Skeletal muscle cell (primary cell): ENCODE measurements at regions not wholly inside any gene's neighbourhood (a gene's known extent, or its start where the extent isn't known, plus 50 kb on each side); places are given as distances from the start of the nearest gene placed in this dataset.
A peak's percentile ranks its signal among the peaks of the same experiment; 100 is the strongest.

Source experiments
- DNase-seq: peaks from one replicate; pipeline ENCODE4 v3.0.0-alpha.2; 2010; ENCODE audit warnings: low read depth
- H3K4me3 ChIP-seq: 2 replicates; pipeline ENCODE4 v1.5.1; 2011; ENCODE audit warnings: low read depth, mild to moderate bottlenecking, control low read depth, low read length, moderate library complexity

DNA sequence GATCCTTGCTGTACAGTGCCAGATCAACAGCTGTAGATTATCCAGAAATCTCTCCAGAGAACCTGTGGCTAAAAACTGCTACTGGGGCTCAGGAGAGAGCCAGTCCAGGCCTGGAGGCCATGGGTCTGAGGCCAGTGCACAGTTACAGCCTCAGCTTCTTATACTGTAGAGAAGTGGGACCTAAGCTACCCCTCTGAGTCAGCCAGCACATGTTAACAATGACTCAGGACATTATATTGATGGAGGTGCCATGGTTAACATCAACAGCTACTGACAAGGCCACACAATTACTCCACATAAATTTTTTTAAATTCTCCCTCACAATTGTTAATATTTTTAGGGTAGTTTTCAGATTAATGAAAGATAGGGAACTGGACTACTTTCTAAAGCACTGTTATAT is 138.5 kb downstream of the RBM26 start:
- no peak for DNase-seq
- no peak overlapping the region for H3K4me3 ChIP-seq

DNA sequence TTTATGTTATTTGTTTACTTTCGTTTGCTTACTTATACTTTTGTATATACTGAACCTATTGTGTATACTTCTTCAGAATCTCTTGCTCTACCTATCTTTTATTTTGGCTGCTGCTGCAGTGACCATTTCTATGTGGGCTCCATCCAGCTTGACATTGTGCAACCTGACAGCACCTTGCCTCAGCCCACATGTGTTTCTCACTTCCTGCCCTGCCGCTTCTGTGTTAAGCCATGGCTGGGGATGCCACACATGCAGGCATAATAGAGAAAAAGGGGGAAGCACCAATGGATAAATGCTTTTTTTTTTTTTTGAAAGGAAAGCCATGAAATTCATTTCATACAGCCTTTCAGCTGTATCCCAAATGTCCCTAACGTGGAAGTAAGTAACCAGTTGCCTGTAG is 147.6 kb downstream of the RBM26 start:
- no peak overlapping the region for H3K4me3 ChIP-seq
- DNase-seq, result no peak

DNA sequence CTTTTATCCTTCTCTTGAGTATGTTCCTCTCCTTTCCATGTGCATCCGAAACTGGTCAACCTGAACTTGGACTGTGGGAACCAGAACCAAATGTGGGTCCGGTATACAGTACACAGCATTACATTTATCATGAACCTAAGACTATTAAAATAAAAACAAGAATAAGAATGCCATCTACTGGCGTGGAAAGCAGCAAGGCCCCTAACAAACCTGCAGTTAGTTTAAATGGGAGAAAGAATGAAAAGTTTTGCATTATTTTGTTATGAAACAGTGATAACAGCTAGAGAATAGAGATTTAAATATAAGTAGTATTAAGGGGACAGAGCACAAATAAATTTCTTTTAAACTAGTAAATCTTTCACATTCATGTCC is 159.5 kb downstream of the RBM26 start:
- no peak overlapping the region for H3K4me3 ChIP-seq
- DNase-seq, result no peak

DNA sequence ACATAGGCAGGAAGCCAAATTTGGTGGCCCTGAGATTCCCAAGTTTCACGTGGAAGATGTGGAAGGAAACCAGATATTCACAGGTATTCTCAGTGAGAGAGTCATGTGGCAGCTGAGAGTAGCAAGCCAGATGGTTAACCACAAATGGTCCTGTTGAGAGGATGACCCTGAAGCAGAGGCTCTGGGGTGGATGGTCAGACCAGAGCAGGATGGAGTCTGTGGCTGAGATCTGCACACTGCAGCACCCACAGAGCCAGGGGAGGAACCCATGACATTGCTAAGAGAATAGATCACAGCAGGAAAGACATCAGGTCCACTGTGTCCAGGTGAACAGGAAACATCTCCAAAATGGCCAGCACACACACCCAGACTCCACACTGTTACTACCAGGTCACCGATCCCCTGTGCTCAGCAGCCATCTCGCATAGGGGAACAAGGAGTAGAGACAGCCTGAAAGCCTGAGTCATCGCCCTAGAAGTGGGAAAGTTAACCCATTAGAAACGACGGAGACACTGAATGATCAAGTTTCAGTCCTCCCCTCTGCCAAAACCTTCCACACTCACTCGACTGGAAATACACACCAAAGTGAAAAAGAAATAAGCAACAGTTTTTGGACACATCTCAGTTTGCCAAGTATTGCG is 160.0 kb downstream of the RBM26 start:
- no peak overlapping the region for H3K4me3 ChIP-seq
- no peak for DNase-seq

DNA sequence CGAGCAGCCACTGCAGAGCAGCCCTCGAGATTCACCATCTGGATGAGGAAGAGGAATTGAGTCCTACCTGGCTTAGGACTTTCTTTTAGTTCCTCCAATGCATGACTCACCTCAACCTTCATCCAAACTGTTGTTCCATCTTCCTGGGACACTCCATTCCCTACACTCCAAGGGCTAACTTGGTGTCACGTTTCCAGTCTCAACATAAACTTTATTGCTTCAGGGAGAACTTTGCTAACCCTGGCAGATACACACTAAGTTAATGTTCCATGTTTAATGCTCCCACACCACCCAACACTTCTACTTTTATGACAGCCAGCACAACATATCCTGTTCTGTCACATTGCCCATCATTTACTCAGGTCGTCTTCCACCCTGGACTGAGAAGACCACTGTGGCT is 164.4 kb downstream of the RBM26 start:
- DNase-seq, result no peak
- H3K4me3 ChIP-seq, result no peak overlapping the region

DNA sequence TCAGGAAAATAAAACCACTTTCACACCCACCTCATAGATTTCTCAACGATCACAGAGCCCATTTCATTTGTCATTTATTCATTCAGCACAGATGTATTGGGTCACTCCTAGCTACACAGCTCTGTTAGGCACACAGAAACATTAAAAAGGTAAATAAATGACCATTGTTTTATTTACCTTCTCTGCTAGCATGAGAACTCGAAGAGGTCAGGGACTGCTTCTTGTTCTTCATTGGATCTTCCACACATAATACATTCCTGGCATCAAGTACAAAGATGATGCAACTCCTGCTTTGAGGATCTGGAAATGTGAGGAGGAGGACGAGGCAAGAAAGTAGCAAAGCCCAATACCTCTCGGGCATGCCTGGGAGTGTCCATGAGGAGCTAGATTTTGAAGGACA is 168.1 kb downstream of the RBM26 start:
- H3K4me3 ChIP-seq, result no peak overlapping the region
- DNase-seq, result peak; percentile 3

DNA sequence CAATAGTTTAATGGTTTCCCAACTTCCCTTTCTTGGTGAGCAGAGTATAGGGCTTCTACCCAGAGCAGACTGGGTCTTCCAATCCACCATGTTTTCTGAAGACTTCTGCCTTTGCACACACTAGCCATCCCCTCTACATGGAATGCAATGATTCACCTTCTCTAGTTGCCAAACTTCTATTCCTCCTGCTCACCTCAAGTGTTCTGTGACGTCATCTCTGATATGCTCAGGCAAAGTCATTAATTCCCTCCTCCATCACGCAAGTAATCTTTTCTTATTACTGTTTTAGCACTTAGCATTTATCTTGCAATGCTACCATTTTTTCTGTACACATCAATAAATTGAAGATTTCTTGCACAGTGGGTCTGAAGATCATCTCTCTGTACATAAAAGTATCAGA is 174.2 kb downstream of the RBM26 start:
- DNase-seq, result no peak
- no peak overlapping the region for H3K4me3 ChIP-seq

DNA sequence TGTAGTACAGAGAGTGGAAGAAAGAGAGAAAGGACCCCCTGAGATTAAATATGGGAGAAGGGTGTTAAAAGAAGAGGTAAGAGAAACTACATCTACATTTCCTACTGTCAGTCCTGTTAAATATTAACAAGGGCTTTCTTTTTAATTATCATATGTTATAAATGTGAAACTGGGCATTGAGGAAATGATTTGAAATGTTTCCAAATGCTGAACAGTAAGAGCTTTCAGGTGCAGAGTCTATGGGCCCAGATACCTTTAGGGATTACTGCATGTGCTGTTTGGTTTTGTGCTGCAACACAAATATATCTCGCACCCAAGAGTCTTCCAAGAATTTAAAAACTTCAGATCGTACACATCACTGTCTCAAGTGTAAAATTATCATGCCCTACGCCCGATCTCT is 176.3 kb downstream of the RBM26 start:
- no peak overlapping the region for H3K4me3 ChIP-seq

DNA sequence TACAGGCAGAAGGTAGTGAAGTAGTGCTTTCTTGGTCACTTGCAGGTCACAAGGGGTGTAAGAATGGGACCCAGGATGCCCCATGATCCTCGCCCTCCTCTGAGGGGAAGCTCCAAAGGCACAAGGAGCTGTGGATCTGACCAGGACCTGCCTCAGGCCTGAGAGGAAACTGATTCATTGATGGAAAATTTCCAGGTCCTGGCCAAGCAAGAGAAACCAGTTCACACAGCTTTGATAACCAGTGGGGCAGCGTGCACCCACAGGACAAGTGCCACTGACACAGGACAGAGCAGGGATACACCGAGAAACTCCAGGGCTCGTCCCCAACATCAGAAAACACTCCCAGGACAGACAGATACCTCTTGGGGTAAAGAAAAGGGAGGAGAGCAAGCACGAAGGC is 177.1 kb downstream of the RBM26 start:
- DNase-seq, result no peak
- no peak overlapping the region for H3K4me3 ChIP-seq

More for the DNA sequence above, 176.3 kb downstream of the RBM26 start:
- DNase-seq, result no peak

DNA sequence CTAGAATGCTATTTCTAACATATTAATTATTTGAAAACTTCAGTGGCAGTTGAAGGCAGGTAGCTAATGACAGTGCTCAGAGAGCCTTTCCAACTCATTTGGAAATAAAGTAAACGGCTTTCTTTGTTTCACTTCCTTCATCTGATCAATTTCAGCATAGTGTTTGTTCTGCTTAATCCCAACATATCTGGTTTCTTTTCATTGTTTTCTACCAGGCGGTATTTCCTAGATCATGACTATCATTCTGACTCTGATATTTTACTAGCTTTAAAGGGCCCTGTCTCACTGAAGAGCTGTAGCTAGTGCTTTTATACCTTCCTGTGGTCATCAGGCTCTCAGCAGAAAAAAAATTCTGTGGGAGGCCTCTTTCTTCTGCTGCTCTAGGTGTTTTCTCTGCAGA is 178.6 kb downstream of the RBM26 start:
- DNase-seq, result no peak
- no peak overlapping the region for H3K4me3 ChIP-seq

DNA sequence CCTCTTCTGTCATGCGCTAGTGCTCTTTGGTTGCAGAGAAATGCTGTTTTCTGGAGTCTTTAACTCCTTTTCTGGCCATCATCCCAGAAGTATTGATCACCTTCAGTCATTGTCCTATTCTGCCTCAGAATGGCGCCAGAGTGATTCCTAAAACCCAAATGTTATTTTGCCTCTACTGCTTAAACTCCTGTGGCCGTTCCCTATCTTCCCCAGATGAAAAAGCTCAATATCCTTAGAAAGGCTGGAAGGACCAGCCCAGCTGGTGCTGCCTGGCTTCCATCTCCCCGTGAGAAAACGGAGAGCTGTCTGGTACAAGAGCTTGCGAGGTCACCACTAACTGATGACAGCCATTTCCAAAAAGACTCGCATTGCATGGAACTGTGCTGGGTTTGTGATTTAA is 179.1 kb downstream of the RBM26 start:
- DNase-seq, result no peak
- no peak overlapping the region for H3K4me3 ChIP-seq

DNA sequence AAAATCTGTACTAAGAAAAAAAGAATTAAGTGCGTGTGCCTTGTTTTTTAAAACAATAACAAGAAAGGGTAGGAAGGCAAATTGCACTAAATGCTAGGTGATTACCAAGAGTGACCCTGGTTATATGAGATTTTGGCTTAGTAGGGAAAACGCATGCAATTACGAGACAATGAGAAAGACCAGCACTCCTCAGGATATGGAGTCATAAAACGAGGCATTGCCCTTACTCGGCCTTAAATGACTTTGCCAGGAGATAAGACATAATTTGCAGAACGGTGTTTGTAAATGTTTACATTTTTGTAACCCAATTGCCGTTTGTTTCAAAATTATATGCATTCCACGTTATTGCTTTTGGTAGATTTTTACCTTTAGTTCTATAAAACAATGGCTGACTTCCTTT is 179.8 kb downstream of the RBM26 start:
- no peak for DNase-seq
- no peak overlapping the region for H3K4me3 ChIP-seq

DNA sequence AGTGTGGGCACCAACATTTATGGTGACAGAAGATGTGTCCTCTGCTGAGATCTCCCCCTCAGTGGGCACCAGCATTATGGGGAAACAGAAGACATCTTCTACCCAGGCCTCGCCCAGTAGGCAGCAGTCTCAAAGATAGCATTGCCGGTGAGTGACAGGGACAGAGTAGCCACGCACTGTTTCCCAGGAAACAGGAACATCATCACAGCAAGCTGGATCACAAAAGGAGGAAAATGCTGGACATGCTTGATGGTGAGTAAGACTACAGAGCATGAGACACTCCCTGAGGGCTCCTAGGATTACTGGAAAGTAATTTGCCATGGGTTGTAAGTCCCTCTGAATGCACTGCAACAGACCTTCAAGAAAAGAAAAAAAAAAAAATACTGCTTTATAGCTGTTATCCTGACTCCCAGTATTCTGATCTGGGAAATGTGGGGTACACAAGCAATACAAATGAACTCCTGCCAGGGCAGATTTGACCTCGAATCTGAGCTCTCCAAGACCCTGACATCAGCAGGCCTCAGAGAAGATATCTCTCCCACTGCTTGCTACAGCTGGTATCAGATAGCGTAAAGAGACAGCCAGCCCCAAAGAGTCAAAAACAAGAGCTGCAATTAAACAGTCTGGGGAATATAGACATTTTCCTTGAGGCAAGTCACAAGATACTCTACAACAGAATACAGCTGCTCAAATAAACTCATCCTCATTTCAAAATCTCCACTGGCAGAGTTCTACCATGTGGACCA is 180.4 kb downstream of the RBM26 start:
- no peak overlapping the region for H3K4me3 ChIP-seq
- no peak for DNase-seq

DNA sequence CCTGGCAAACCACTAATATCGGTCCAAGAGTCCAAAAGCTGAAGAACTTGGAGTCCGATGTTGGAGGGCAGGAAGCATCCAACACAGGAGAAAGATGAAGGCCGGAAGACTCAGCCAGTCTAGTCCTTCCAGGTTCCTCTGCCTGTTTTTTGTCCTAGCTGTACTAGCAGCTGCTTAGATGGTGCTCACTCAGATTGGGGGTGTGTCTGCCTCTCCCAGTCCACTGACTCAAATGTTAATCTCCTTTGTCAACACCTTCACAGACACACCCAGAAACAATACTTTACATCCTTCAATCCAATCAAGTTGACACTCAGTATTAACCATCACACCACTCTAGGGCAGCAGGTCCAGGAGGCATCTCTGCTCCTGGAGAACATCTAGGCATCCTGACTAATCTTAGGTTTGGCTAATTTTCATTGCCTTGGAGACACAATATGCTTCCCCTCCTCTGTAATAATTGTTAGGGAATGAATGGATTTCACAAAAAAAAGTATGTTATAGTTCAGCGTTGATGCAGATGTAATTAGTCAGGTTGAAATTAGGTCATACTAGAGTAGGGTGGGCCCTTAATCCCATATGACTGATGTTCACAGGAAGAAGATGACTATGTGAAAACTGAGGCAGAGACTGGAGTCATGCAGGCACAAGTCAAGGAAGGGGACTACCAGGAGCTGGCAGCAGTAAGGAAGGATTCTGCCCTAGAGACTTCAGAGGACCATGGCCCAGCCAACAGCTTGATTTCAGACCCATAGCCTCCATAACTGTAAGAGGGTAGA is 183.4 kb downstream of the RBM26 start:
- DNase-seq, result no peak
- H3K4me3 ChIP-seq, result no peak overlapping the region

DNA sequence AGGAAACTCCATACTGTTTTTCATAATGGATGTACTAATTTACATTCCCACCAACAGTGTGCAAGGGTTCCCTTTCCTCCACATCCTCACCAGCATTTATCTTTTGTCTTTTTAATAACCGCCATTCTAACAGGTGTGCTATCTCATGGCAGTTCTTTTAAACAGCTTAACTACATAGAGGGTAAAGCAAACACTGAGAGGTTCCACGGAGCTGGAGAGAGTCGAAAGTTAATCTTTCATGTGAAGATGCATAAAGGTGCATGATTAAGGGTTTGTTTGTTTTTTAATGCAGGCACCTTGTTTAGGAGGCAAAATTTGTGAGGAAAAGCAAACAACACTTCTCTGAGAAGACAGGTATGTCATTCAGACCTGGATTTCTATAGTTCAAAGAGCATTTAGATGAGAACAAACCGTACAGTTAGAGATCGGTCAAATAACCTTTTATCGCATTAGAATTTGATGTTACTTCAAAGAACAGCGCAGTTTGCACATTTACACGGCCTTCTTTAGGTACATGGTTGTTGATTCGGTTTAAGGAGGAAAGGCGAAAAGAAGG is 193.9 kb downstream of the RBM26 start:
- no peak overlapping the region for H3K4me3 ChIP-seq
- DNase-seq, result no peak

DNA sequence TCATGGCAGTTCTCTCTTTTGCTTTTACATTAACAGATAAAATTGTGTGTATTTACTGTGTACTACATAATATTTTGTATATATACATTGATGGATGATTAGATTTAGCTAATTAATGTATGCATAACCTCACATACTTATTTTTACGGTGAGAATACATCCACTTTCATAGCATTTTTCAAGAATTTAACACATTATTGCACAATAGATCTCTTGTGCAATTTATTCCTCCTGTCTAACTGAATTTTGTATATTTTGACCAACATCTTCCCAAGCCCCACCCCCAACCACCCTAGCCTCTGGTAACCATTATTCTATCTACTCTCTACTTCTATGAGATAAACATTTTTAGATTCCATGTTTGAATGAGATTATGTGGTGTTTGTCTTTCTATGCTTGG is 194.7 kb downstream of the RBM26 start:
- no peak overlapping the region for H3K4me3 ChIP-seq
- DNase-seq, result no peak

DNA sequence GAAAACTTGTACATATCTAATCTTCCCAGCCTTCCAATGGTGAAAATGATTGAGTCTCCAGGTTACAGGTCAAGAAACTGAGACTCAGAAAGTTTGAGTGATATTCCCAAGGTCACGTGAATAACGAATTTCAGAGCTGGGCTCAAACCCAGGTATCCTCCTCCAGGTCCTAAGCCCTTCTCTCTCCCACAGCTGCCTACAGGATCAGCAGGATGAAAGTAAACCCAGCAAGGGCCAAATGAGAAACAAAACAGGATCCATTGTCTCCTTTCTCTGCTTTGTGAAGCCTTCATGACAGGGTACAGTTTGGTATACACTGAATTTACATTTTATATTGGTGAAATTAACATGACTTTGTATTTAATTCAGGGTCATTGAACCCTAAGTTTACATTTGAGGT is 208.1 kb downstream of the RBM26 start:
- DNase-seq, result no peak
- H3K4me3 ChIP-seq, result no peak overlapping the region

DNA sequence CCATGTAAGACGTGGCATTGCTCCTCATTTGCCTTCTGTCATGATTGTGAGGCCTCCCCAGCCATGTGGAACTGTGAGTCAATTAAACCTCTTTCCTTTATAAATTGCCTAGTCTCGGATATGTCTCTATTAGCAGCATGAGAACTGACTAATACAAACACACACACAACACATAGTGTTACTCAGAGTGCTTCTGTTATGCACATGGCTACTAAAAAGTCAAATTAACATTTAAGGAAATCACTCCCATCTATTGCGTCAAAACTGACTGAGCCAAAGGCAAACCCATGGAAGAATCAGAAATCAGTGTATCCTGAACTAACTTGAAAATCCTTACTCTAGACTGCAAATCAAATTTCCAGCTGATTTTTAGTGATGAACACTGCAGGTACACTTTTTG is 209.2 kb downstream of the RBM26 start:
- DNase-seq, result no peak
- no peak overlapping the region for H3K4me3 ChIP-seq

DNA sequence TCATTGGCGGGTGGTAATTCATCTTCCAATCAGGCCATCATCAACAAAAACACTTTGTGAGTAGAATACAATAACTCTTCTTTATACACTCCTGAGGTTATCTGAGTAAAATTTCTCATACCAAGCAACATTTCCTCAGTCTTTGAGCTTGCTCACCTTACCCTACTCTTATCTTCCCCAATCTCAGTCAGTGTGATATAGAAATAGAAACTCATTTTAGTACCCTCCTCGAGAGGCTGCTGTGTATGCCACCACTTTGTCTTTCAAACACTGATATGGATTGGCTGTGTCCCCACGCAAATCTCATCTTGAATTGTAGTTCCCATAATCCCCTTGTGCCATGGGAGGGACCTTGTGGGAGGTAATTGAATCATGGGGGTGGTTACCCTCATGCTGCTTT is 209.7 kb downstream of the RBM26 start:
- no peak for DNase-seq
- no peak overlapping the region for H3K4me3 ChIP-seq

DNA sequence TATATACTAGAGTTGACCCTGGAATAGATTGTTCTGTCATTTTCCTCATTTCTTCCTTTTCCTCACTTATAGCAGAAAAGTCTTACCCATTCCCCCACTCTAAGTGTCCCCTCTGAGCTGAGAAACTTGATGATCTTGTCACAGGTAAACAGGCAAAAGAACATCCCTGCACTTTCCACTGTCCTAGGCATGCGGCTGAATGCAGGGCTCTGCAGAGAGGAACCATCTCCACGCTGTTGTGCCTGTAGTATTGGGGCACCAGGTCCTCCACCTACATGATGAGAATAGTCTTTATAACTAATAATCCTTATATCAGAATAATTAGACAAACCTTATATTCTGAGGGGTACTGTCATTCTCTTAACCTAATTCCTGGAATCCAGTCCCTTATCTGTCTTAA is 211.3 kb downstream of the RBM26 start:
- DNase-seq, result no peak
- H3K4me3 ChIP-seq, result no peak overlapping the region

DNA sequence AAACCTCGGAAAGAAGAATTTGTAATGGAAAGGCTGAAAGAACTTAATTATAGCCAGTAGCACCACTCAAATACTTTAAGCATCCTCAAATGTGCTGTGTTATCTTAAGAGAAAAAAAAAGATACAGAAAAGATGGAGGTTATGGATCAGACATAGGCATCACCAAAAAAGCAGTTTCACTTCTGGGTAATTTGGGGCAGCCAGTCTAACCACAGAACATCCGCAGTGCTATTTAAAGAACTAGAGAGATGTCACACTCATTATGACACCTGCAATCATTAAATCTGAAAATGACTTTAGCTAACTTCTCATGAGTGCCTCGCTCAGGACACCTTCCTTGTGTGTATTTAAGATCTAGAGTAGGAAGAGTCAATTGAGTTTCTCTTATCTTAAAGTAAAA is 211.8 kb downstream of the RBM26 start:
- DNase-seq, result no peak
- H3K4me3 ChIP-seq, result no peak overlapping the region
